Epidermal melanocyte (primary cell): ENCODE measurements at regions not wholly inside any gene's neighbourhood (a gene's known extent, or its start where the extent isn't known, plus 50 kb on each side); places are given as distances from the start of the nearest gene placed in this dataset.
A peak's percentile ranks its signal among the peaks of the same experiment; 100 is the strongest.

Source experiments
- DNase-seq: peaks from one replicate; pipeline ENCODE4 v3.0.0; 2011; ENCODE audit warnings: low spot score; ENCODE audit not compliant: insufficient read length

DNA sequence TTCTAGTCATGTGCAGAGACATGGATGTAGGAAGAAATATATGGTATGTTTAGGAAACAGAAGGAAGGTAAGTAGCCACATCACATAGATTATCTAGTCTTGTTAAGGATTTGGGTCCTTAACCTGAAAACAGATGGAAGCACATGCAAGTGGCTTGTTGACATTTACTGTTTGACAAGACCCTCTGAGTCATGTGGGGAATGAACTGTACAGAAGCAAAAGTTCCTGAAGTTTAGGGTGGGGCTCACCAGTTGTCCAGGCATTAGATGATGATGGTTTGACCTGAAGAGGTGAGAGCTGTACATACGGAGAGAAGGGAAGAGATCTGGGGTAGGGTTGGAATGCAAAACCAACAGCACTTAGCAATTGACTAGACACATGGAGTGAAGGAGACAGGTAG is 281.1 kb upstream of the GRIP1 start:
- no peak for DNase-seq

DNA sequence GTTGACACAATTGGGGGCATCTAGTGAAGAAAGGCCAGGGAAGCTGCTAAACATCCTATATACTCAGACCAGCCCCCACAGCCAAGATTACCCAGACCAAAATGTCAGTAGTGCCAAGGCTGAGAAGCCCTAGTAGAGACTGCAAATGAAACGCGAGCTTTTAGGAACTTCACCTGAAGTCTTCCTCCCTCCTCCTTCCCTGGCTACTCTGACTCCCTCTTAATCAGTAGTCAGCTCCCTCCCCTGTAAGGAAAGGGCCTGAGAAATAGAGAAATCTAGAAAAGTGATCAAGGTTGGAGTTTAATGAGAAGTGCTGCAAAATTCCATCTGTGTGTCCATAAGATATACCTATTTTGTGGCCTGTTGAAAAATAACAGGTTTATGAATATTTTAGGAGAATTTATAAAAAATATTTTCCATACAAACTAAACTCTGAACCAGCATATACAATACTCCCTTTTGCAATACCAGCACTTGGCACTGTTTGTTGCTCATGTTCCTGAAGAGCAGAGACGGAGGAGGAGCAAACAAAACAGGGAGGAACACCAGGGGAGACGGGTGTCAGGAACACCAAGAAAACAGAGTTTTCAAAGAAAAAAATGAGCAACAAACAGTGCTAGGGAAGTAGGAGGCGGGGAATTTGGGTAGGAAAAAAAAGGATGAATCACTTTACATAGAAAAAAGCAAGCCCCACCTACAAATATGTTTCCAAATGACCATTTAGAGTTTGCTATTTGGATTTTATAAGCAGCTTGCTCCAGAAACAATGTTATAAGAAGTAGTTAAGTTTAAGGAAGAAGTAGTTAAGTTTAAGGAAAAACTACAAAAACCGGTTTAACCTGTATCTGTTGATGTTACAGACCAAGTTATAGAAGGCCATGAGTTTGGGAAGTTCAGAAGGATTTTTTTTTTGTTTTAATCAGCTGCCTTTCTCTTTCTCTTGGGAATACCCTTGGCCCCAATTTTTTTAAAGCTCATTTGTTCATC is 282.1 kb upstream of the GRIP1 start:
- DNase-seq: no peak

DNA sequence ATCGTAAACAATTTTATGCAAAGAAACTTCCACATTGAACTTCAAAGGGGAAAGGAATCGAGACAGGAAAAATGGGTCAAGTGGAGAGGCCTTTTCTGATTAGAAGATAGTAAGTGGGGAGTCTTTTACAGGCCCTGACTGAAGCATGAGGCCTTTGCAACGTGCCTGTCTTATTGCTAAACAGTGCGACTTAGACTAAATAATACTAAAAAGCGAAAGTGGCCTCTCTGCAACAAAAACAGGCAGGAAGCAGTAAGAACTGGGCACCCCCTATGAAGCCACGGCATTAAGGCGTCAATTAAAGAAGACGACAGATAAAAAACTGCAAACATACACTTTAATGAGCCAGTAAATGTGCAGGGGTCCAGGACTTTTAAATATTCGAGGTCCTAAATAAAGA is 283.4 kb upstream of the GRIP1 start:
- DNase-seq: no peak

DNA sequence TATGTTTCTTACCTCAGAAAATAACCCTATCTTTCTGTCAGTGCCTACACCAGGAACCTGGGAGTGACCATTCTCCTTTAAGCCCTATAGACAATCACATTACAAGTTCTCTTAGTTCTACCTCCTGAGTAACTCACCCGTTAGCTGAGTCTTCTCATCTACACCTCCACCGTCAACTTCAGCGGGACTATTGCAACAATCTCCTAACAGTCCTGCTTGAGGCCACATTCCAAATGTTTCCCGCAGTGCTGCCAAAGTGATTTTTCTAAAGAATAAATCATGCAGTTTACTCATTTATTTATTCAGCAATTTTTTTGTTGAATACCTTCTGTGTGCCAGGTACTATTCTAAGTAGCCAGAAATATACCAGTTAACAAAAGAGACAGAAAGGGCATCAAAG is 285.0 kb upstream of the GRIP1 start:
- no peak for DNase-seq

DNA sequence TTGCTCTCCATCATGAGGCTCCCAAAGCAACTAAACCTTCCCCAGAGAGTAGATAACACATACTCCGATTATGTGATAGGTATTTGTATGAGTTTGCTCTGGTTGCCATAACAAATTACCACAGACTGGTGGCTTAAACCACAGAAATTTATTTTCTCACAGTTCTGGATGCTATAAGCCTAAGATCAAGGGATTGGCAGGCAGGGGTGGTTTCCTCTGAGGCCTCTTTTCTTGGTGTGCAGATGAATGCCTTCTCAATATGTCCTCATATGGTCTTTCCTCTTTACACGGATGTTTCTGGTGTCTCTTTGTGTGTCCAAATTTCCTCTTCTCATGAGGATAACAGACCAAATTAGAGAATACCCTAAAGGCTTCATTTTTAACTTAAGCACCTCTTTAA is 285.8 kb upstream of the GRIP1 start:
- DNase-seq: no peak

DNA sequence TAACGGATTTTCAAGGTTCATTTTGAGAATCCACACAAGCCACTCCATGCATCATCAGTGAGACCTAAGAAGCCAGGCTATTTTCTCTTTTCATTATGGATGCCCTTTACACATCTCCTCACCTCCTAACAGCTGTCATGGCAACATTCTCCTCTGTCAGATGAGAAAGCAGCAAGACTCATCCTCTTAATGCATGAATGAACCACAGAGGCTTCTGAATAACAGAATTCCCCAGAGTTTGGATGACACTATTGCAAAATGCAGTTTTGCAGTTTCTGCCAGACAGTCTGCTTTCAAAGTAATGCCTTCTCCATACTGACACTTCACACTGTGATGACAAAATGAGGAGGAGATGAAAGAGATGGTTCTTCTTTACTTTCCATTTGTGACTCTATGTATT is 286.7 kb upstream of the GRIP1 start:
- DNase-seq: no peak

DNA sequence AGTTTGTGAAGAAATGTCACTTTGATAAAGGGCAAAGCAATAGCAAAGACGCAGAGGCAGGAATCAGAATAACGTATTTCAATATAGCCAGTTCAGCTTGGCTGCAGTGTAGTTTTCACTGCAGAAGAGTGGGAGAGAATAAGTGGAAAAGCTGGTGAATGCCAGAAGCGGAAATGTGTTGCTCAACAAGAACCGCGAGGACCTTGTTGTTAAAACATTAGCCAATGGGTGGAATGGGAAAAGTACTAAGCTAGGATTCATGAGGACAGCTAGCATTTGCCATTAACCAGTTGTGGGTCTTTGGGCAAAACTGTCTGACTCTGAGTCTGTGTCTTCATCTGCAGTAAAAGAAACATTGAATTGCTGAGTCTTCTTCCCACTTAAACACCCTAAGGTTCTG is 292.9 kb upstream of the GRIP1 start:
- no peak for DNase-seq

DNA sequence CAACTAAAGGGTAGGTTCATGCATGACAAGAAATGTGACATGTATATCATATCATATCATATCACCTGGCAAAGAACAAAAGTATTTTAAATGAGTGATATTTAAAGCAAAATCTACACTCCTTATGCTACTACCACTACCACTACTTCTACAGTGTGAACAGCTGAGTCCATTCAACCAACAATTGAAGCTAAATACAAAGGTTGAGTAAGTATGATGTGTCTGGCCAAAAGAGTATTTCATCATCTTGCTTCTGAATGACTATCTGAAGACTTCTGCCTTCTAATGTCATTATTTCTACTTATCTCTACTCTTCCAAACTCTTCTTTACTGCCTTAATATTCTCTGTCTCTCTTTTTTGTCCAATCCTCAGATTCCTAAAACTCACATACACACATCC is 292.6 kb upstream of the CAND1 start:
- no peak for DNase-seq

DNA sequence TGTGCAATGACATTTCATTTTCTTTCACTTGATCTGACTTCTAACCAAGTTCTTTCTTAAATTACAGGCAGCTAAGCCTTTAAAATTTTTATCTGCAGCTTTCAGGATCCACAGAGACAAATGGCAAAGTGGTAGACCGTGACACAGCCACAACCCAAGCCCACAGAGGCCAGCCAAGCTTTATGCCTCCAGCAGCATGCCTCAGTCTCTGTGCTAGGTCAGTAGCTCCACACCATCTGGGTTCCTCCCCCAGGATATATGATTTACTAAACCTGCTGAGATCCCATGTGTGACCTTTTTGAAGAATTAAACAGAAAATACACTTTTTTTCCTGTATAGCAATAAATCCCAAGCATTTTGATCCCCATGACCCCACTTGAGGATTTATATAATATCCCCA is 290.4 kb upstream of the CAND1 start:
- no peak for DNase-seq

DNA sequence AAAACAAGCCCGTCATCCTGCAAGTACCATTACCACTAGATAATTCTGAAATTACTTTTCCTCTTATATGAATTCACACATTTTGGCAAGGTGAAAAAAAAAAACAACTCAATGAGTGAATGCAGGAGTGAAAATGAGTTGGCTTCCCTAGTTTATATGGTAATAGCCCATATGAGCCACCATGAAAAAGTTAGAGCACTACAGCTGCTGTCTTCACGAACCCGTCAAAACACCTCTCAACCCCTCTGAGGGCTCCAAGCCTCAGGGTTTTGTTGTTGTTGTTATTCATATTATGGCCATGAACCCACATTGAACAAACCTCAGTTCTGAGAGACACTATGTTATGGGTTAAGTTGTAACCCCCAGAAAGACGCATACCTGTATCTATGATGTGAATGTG is 289.9 kb upstream of the CAND1 start:
- DNase-seq: no peak

DNA sequence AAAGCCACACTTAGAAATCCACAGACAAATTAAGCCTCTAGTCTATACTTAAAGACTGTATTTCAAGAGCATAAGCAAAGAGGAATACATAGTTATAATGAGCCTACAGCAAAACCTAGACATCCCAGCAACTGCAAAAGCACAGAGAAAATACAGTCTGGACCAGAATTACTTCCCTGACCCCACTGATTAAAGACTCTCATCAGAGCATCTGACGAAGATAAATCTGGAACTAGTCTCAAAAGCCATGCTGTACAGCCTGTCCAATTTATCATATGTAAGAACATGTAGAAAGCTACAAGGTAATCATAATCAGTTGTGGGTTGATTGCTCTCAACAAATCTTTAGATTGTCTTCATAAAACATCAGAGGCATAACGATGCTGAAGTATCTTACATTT is 285.1 kb upstream of the CAND1 start:
- no peak for DNase-seq

DNA sequence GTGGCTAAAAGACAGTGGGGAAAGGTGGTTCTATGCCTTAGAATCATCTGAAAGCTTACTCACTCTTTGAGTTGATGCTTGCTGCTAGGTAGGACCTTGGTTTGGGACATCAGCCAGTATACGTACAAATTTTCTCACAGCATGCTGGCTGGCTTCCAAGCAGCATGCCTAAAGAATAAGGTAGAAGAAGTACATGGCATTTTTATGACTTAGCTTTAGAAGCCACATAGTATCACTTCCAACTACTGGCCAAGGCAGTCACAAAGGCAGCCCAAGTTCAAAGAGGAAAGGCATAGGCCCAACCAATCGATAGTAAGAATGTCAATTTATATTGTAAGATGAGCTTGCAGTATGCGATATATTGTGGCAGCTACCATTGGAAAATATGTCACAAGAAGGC is 284.2 kb upstream of the CAND1 start:
- DNase-seq: no peak

DNA sequence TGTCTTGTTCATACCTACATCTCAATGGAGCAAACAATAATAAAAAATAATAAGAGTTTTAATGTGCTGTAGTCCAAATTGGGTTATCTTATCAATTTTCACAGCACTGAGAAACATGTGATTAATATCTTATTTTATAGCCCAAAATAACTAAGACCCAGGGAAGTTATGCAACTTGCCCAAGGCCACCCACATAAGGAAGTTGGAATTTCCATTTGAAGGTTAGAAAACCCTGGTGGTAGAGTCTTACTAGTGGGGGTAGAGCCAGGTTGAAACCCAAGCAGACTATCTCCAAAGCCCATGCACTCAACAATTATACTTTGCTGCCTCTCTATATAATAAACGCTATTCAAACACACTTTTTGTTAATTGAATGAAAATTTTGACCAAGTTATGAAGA is 270.0 kb upstream of the CAND1 start:
- no peak for DNase-seq

DNA sequence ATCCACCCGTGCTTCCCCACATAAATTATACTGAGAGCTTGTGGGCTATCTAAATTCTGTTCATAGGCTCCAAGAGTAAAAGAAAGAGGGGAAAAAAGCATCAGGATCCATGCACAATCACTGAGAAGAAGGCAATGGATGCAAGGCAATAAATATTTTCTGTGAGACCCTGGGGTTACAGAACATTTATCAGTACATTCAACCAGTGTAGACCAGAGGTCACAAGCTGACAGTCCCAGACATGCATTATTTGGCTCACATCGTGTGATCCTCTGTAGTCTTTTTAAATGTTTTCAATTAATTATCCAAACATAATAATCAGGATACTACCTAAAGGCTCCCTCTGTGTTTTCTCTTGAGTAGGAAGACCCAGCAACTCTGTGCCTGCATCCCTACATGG is 267.9 kb upstream of the CAND1 start:
- DNase-seq: no peak

DNA sequence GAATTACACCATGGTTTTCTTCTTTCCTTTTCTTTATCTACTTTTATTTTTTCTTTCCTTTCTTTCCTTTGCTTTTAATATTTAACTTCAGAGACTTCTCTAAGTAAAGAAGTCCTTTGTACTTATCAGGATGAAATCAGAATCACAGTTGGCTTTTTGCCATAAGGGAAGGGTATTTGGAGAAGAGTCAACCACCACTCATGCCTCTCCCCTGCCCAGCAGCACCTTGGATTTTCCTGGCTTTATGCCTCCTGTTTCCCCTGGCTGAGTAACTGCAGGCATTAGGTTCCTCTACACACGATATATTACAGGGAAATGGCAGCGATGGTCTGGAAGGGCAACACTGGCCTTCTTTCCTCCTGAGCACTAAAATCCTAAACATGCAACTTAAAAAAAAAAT is 266.4 kb upstream of the CAND1 start:
- no peak for DNase-seq

DNA sequence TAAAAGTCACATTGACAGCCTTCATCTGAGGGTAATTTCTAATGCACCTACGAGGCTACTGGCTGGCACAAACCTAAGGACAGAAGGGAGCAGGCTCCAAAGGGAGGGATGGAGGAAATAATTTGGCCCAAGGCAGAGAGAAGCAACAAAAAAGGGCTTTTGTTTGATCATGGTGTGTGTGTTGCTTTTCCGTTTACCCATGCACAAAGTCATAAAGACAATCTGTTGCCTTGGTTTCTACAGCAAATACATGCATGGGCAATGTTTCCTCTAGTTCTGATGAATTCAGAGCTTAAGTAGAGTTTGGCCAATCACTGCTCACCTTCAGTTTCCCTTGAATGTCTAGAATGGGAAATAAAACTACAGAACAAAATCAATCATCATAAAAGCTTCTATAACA is 262.5 kb upstream of the CAND1 start:
- DNase-seq: no peak

DNA sequence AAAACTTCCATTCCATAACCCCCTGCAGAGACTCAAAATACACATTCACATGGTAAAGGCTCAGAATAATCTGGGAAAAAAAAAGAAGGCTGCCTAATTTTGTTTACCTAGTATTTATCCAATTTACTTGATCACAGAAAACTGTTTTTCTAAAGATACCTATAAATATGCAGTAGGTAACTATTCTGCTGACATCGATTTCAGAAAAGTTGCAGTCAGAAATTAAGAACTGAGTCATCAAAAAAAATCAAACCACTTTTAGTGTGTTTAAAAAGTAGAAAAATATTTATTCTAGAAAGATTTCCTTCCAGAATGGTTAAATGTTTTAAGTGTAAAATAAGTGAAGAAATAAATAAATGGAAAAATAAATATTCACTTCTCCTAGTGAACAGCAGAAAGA is 254.5 kb upstream of the CAND1 start:
- DNase-seq: no peak

DNA sequence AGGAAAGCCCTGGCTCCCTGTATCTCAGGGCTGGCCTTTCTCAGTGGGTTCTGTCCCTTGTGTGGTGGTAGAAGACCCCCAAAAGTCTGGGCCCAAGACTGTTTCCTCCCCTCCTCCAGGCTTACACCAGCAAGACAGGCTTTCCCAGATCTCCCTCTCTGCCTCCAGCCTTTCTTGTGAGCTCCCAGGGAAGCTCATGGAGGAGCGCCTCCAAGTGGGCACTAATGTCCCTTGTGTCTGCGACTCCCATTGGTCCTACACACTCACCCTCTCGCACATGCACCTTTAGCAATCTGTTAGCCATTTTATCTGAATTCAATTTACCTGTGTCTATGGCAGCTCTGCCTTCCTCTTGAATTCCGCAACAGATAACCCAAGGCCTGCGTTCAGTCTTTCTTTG is 251.1 kb upstream of the CAND1 start:
- DNase-seq: no peak

DNA sequence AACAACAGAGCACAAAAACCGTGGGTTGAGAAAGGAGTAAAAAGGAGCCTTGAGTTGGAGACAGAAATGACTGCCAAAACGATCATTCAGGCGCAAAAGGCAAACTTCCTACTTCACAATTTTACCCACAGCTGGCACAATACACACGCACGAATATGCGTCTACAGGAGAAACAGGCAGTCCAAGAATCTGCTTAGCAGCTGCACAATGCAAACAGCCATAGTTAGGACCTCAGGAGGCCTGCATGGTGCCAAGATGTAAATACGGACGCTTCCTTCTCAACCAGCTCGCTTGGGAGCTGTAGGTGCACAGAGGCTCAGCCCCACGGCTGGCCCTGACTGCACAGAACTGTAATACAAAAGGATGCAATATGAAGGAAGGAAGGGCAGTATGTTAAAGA is 250.1 kb upstream of the CAND1 start:
- DNase-seq: no peak

DNA sequence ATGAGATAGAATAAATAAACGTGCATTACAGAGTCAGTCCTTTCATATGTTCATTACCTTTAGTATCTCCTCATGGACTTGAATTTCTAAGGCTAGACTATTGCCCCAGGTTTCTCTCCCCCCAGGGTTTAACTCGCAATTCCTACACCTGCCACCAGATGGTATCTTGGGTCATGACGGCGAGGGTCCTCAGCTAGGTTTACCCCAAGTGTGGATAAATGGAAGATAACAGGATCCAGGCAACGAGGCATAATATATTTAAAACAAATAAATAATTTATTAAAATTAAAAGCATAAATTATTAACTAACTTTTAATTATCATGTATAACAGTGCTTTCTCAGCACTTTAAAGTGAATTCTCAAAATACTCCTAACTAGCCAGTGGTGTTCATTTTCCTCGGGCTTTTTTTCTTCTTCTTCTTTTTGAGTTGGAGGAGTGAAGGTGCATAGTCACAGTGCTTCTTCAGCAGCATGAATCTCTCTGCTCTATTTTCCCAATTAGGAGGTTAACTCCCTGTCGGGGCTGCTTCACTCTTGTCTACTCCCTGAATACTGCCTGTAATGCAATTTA is 243.5 kb upstream of the CAND1 start:
- peak; percentile 30 for DNase-seq

DNA sequence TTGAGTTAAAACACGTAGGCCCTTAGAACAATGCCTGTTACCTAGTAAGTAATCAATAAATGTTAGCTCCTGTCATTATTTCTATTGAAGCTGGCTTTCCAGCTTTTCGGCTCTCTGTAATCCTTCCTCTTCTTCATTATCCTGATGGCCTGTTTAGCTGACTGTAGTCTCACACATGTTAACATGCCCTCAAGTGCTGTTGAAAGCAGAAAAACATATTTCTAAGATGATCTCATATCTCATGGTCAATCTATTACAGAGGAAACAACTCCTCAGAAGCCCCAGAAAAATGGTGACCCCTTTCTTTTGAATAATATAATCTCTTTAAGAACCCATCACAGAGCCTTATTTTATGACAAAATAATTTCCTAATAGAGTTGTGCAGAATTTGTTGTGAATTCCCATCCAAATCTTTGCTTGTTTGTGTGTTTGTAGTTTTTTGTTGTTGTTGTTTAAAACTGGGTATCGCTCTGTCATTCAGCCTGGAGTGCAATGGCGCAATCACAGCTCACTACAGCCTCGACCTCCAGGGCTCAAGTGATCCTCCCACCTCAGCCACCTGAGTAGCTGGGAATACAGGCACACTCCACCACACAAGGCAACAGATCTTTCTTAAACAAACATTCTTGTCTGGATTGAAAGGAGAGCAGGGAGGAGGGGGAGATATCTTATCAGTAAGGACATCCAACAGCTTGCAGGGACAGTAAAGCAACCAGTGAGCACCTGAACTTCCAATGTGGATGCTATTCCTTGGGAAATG is 242.5 kb upstream of the CAND1 start:
- no peak for DNase-seq

DNA sequence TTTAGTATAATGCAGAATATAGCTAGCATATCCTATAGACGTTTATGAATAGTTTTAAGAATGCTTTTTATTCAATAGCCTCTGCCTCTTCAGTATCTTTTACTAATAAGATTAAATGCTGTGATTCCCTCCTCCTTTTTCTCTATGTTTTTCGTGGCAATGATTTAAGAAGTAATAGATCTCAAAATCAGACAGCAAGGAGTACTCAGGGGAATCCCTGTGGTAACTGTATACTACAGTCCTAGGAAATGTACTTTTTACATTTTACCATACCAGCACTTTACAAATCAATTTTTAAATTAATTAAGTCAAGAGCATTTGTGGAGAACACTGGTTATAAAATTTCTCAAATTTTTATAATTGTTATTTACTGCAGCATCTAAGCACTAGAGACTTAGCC is 240.6 kb upstream of the CAND1 start:
- DNase-seq: no peak
